GM12865 (cell line): ENCODE measurements at regions not wholly inside any gene's neighbourhood (a gene's known extent, or its start where the extent isn't known, plus 50 kb on each side); places are given as distances from the start of the nearest gene placed in this dataset.

ENCODE experiments used
- DNase-seq: peaks from one replicate; pipeline ENCODE4 v3.0.0; 2010; ENCODE audit warnings: low read depth
- H3K4me3 ChIP-seq: 2 replicates; pipeline ENCODE4 v1.5.1; 2011; ENCODE audit warnings: mild to moderate bottlenecking, low read depth, low read length, control low read depth
- TF ChIP-seq, protein P1 (sequence below): IDR thresholded peaks from 2 replicates; pipeline ENCODE4 v1.5.1; 2011; ENCODE audit warnings: low read length, control low read depth, low read depth, inconsistent platforms; ENCODE audit not compliant: insufficient read depth; ENCODE audit errors: missing control alignments

DNA sequence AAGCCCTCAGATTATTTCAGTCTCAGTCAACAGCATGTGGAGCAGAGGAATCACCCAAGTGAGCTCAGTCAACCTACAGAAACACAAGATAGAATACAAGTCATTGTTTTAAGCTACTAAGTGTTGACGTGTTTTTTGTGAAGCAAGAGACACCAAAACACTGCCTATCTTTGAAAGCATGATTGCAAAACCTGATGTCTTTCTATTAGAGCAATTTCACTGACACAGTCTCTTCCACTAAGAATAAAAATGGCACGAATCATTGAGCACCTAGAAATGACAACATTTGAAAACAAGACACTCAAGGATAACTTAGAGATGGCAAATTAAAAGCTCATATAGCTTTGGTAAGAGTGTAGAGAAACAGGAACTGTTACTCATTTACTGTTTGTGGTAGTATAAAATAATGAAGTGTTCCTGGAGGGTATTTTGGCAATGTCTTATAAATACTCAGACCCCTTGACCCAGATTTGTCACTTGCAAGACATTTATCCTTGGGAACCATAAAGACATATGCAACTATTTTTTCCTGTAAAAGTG is 407.1 kb upstream of the XYLT1 start:
- TF ChIP-seq, protein P1, sequence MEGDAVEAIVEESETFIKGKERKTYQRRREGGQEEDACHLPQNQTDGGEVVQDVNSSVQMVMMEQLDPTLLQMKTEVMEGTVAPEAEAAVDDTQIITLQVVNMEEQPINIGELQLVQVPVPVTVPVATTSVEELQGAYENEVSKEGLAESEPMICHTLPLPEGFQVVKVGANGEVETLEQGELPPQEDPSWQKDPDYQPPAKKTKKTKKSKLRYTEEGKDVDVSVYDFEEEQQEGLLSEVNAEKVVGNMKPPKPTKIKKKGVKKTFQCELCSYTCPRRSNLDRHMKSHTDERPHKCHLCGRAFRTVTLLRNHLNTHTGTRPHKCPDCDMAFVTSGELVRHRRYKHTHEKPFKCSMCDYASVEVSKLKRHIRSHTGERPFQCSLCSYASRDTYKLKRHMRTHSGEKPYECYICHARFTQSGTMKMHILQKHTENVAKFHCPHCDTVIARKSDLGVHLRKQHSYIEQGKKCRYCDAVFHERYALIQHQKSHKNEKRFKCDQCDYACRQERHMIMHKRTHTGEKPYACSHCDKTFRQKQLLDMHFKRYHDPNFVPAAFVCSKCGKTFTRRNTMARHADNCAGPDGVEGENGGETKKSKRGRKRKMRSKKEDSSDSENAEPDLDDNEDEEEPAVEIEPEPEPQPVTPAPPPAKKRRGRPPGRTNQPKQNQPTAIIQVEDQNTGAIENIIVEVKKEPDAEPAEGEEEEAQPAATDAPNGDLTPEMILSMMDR: no peak
- H3K4me3 ChIP-seq: no peak overlapping the region
- DNase-seq: no peak

DNA sequence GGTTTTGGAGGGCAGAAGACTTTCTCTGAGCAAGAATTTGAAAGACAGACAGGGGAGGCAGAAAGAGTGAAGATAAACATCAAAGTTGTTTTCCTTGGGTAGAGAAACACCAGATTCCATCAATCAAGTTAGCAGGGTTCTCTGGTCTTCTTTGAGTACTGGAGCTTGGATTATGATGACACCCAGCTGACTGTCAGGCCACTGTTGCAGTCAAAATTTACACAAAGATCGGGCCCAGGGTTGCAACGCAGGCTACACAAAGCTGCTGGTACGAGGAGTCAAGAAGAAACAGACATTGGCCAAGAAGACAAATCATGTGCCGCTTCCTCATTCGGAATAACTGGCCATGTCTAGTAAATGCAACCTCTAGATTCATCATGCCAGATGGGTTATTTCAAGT is 396.2 kb upstream of the XYLT1 start:
- H3K4me3 ChIP-seq: no peak overlapping the region
- DNase-seq: no peak
- TF ChIP-seq, protein P1: no peak

GRCh38 chr16:17861981-17862479 is 391.3 kb upstream of the XYLT1 start:
- no peak for DNase-seq
- no peak overlapping the region for H3K4me3 ChIP-seq
- TF ChIP-seq, protein P1: no peak

DNA sequence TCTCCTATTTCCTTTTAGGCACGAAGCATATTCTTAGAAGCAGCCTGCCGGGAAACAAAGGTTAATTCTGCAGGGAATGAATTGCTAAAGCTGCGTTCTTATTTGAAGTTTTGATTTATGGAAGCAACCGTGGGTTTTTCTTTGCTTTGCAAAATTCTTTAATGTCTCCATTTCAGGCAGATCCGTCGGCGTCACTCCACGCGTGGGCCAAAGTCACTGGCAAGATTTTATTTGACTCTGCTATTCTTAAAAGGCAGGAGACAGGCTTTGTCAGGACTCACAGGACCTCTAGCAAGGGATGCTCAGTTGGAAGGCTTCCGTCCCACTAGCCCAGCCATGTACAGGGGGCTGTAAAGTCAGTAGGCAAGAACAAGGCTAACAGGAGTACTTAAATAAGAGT is 387.3 kb upstream of the XYLT1 start:
- DNase-seq: no peak
- TF ChIP-seq, protein P1: no peak
- no peak overlapping the region for H3K4me3 ChIP-seq

GRCh38 chr16:17853958-17854357 is 383.2 kb upstream of the XYLT1 start:
- no peak for DNase-seq
- H3K4me3 ChIP-seq: no peak overlapping the region
- TF ChIP-seq, protein P1: no peak

DNA sequence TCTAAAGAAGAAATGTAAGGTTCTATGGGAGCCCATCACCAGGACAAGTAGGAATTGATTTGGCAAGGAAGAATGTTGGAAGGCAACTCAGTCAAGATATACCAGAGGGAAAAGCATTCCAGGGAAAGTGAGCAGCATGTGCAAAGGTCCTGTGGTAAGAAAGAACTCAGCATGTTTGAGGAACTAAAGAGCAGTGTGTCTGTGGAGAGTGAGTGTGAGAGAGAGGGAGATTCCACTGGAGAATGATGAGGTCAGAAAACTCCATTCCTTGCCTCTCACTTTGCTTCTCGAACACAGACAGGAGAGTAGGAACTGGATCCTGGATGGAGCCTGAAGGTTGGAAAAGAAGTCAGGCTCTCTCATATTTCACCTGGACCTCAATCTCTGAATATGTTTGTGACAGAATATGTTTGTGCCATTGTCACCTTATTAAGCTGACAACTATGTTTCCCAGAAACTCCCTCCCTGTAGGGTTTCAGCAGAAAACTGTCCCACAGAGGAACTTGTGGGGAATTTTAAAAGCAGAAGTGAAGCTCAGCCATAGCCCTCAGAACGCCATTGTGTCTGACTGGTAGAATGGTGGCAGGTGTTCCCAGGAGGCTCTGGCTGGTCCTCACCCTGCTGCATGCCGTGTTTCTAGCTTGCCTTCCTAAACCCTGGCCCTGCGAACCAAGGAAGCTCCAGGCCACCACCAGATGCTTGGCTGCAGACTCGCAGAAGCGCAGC is 382.4 kb upstream of the XYLT1 start:
- DNase-seq: peak; percentile 3
- TF ChIP-seq, protein P1: no peak
- no peak overlapping the region for H3K4me3 ChIP-seq

- TF ChIP-seq, protein P1: no peak
- DNase-seq: no peak
- H3K4me3 ChIP-seq: no peak overlapping the region
Observed at GRCh38 chr16:17850581-17851250, 380.0 kb upstream of the XYLT1 start.
